HepG2 (cell line): ENCODE measurements at regions not wholly inside any gene's neighbourhood (a gene's known extent, or its start where the extent isn't known, plus 50 kb on each side); places are given as distances from the start of the nearest gene placed in this dataset.

Experiments
- ATAC-seq: fragments of 200-7000 bp; cut with Tn5 transposase; 3 replicates; pipeline ENCODE4 v1.9.1; 2020; ENCODE audit warnings: mild to moderate bottlenecking, moderate library complexity
- BruUV-seq: library from RNA; stranded (reverse); fragments of 400-500 nt; replicated peaks from 2 replicates; lab custom pipeline; 2021; lab: Mats Ljungman, UMichigan
- CTCF ChIA-PET: fragments of 300-600 bp; formaldehyde crosslinking; extraction: SDS; loops from one replicate; lab custom pipeline; 2021; ENCODE audit warnings: low total read pairs, inconsistent platforms, low intra/inter-chr PET ratio; lab: Yijun Ruan, JAX
- POLR2A ChIA-PET: fragments of 350-600 bp; sonication (Branson Sonifier 250); formaldehyde crosslinking; loops from one replicate; lab custom pipeline; 2020; ENCODE audit warnings: antibody characterized with exemption, inconsistent platforms; lab: Yijun Ruan, JAX
- DNase-seq: peaks from one replicate; pipeline ENCODE4 v3.0.0-alpha.2; 2015; ENCODE audit warnings: low spot score
- FAIRE-seq: peaks from 3 replicates; lab custom pipeline; 2011; peaks lifted over from hg19 to GRCh38; lab: Jason Lieb, UNC
- H2AFZ ChIP-seq: one replicate; pipeline ENCODE4 v1.6.1; 2011; ENCODE audit warnings: low read length, inconsistent platforms
- H3K27ac ChIP-seq: fragments of 300-600 bp; 3 replicates; pipeline ENCODE4 v1.8.0; 2011; ENCODE audit warnings: mixed run types, mild to moderate bottlenecking, mixed read lengths, low read length, inconsistent platforms; ENCODE audit not compliant: insufficient read depth; ENCODE audit errors: extremely low read length
- H3K27me3 ChIP-seq, 2 experiments: fragments of 200-600 bp in 1 of 2; 2 replicates in 1 of 2; 3 replicates in 1 of 2; pipeline versions ENCODE4 v1.6.0 to v1.8.0; 2011; ENCODE audit warnings: low read length in 2 of 2, mild to moderate bottlenecking in 2 of 2, moderate library complexity in 2 of 2, inconsistent platforms in 1 of 2; ENCODE audit not compliant: insufficient read depth in 2 of 2, control insufficient read depth in 1 of 2
- H3K36me3 ChIP-seq, 2 experiments: fragments of 200-600 bp in 1 of 2; replicated peaks in 1 of 2; 2 replicates in 1 of 2; 3 replicates in 1 of 2; pipeline versions ENCODE4 v1.5.1 to v1.8.0; 2011; ENCODE audit warnings: low read length in 2 of 2, inconsistent platforms in 1 of 2; ENCODE audit not compliant: insufficient read depth in 2 of 2, control insufficient read depth in 1 of 2
- H3K4me1 ChIP-seq: 2 replicates; pipeline ENCODE4 v1.5.1; 2012; ENCODE audit warnings: low read length, inconsistent platforms; ENCODE audit not compliant: insufficient read depth
- H3K4me2 ChIP-seq: 2 replicates; pipeline ENCODE4 v1.6.0; 2011; ENCODE audit warnings: low read depth, low read length, inconsistent platforms
- H3K4me3 ChIP-seq, 3 experiments: fragments of 200-600 bp in 1 of 3; sonication (generic), shearing (Covaris generic) in 1 of 3; replicated peaks in 1 of 3; 2 replicates each; pipeline ENCODE4 v1.5.1; 2011 to 2016; ENCODE audit warnings: low read length in 3 of 3, inconsistent platforms in 2 of 3, low read depth in 2 of 3, mild to moderate bottlenecking in 2 of 3, control low read depth in 1 of 3, mixed read lengths in 1 of 3; ENCODE audit not compliant: insufficient read depth in 1 of 3
- H3K79me2 ChIP-seq: one replicate; pipeline ENCODE4 v1.6.1; 2011; ENCODE audit warnings: low read length, inconsistent platforms; ENCODE audit not compliant: insufficient read depth
- H3K9ac ChIP-seq: 2 replicates; pipeline ENCODE4 v1.6.0; 2011; ENCODE audit warnings: mild to moderate bottlenecking, low read depth, low read length, inconsistent platforms; ENCODE audit not compliant: insufficient read depth
- H3K9me3 ChIP-seq: 2 replicates; pipeline ENCODE4 v1.5.1; 2012; ENCODE audit warnings: mild to moderate bottlenecking, low read length
- H4K20me1 ChIP-seq: 2 replicates; pipeline ENCODE4 v1.6.0; 2011; ENCODE audit warnings: inconsistent platforms, mild to moderate bottlenecking, low read length, moderate library complexity; ENCODE audit not compliant: insufficient read depth
- FOXJ3 ChIP-seq: sonication (generic); formaldehyde crosslinking; IDR thresholded peaks from 2 replicates; pipeline ENCODE4 v1.4.0; 2020; ENCODE audit warnings: missing genetic modification reagents, mild to moderate bottlenecking, borderline replicate concordance
- KDM5A ChIP-seq: fragments of 200-600 bp; sonication (generic); IDR thresholded peaks from 2 replicates; pipeline ENCODE4 v1.7.0; 2018; ENCODE audit warnings: antibody characterized with exemption, mild to moderate bottlenecking, low read length, borderline replicate concordance
- LCORL ChIP-seq, 2 experiments: fragments of 450-650 bp in 1 of 2; sonication (generic) in 1 of 2; formaldehyde crosslinking in 1 of 2; IDR thresholded peaks; 2 replicates each; pipeline versions ENCODE4 v1.5.0 to v1.6.1; 2017 to 2020; ENCODE audit warnings: antibody characterized with exemption in 1 of 2, missing genetic modification reagents in 1 of 2
- LRRFIP1 ChIP-seq: sonication (generic); formaldehyde crosslinking; conservative IDR thresholded peaks from 2 replicates; pipeline ENCODE4 v1.4.0; 2020; ENCODE audit warnings: missing genetic modification reagents
- NPAS2 ChIP-seq: sonication (generic); formaldehyde crosslinking; IDR thresholded peaks from 2 replicates; pipeline ENCODE4 v1.8.0; 2022; ENCODE audit warnings: mild to moderate bottlenecking, missing genetic modification reagents, borderline replicate concordance
- PITX1 ChIP-seq: sonication (generic); formaldehyde crosslinking; IDR thresholded peaks from 2 replicates; pipeline ENCODE4 v1.5.1; 2020; ENCODE audit warnings: mild to moderate bottlenecking, missing genetic modification reagents
- POGK ChIP-seq: sonication (generic); formaldehyde crosslinking; conservative IDR thresholded peaks from 2 replicates; pipeline ENCODE4 v1.8.0; 2022; ENCODE audit warnings: mild to moderate bottlenecking, moderate library complexity, missing genetic modification reagents
- RAD51 ChIP-seq: fragments of 450-650 bp; IDR thresholded peaks from 2 replicates; pipeline ENCODE4 v1.6.1; 2016; ENCODE audit warnings: borderline replicate concordance
- SIX1 ChIP-seq: sonication (generic); formaldehyde crosslinking; IDR thresholded peaks from 2 replicates; pipeline ENCODE4 v1.4.0; 2020; ENCODE audit warnings: missing genetic modification reagents, borderline replicate concordance
- THAP8 ChIP-seq: sonication (generic); formaldehyde crosslinking; IDR thresholded peaks from 2 replicates; pipeline ENCODE4 v1.5.1; 2020; ENCODE audit warnings: missing genetic modification reagents, mild to moderate bottlenecking, borderline replicate concordance
- ZBTB38 ChIP-seq: sonication (generic); formaldehyde crosslinking; IDR thresholded peaks from 2 replicates; pipeline ENCODE4 v1.5.1; 2020; ENCODE audit warnings: mild to moderate bottlenecking, missing genetic modification reagents
- ZBTB4 ChIP-seq: sonication (generic); formaldehyde crosslinking; IDR thresholded peaks from 2 replicates; pipeline ENCODE4 v1.4.0; 2020; ENCODE audit warnings: missing genetic modification reagents, mild to moderate bottlenecking, borderline replicate concordance
- ZBTB42 ChIP-seq: sonication (generic); formaldehyde crosslinking; IDR thresholded peaks from 2 replicates; pipeline ENCODE4 v1.5.0; 2020; ENCODE audit warnings: mild to moderate bottlenecking, missing genetic modification reagents
- ZNF598 ChIP-seq: sonication (generic); formaldehyde crosslinking; IDR thresholded peaks from 2 replicates; pipeline ENCODE4 v1.5.1; 2020; ENCODE audit warnings: mild to moderate bottlenecking, missing genetic modification reagents, borderline replicate concordance
- ZNF75D ChIP-seq: sonication (generic); formaldehyde crosslinking; IDR thresholded peaks from 2 replicates; pipeline ENCODE4 v1.8.1; 2023; ENCODE audit warnings: missing genetic modification reagents, mild to moderate bottlenecking, borderline replicate concordance
- WGBS: methylation state at CpG from one replicate; pipeline ENCODE4 v1.1.6; 2017; ENCODE audit warnings: low lambda C conversion rate; 5-methylcytosine and 5-hydroxymethylcytosine counted together
- in situ Hi-C: cut with HindIII; loops from 2 replicates; pipeline ENCODE4 v1.10.0; 2017; ENCODE audit warnings: low pct_unique_long_range_greater_than_20kb; ENCODE audit not compliant: extremely low pct_ligation_motif_present
- intact Hi-C: fragments of 100-400 bp; cut with micrococcal nuclease; formaldehyde crosslinking; loops from one replicate; pipeline ENCODE4 v1.10.0; 2022; ENCODE audit not compliant: unreplicated experiment

- POLR2A ChIA-PET = no interaction called here
- no peak overlapping the region for H3K4me3 ChIP-seq
- ATAC-seq (no peak), FAIRE-seq (no peak), DNase-seq (no peak)
- no peaks in the 10 kb centered on the region for H3K79me2 ChIP-seq
- H4K20me1 ChIP-seq = no peaks in the 10 kb centered on the region
- CTCF ChIA-PET = no interaction called here
- in situ Hi-C loops = no loop called here
- no peak overlapping the region for H3K9ac ChIP-seq
- H3K4me1 ChIP-seq = no peaks in the 10 kb centered on the region
- H3K27me3 ChIP-seq = no peaks in the 10 kb centered on the region
- no peak for TF ChIP-seq ZNF75D (CRISPR knock-in tag)
- no peak for TF ChIP-seq ZBTB4 (CRISPR knock-in tag)
- no peak for TF ChIP-seq KDM5A
- no peak for TF ChIP-seq SIX1 (CRISPR knock-in tag)
- TF ChIP-seq NPAS2 (CRISPR knock-in tag) = no peak
- no peak for TF ChIP-seq POGK (CRISPR knock-in tag)
- no peak for TF ChIP-seq ZBTB42
- no peak for TF ChIP-seq LCORL (IDR thresholded peaks at IDR 0.05)
- no peak for TF ChIP-seq LCORL (CRISPR knock-in tag; IDR thresholded peaks at IDR 0.05)
- TF ChIP-seq ZNF598 (CRISPR knock-in tag) = no peak
- no peak for TF ChIP-seq THAP8 (CRISPR knock-in tag)
- TF ChIP-seq PITX1 (CRISPR knock-in tag) = no peak
- no peak for TF ChIP-seq ZBTB38 (CRISPR knock-in tag)
- TF ChIP-seq LRRFIP1 = no peak
- TF ChIP-seq FOXJ3 (CRISPR knock-in tag) = no peak
- no peak for TF ChIP-seq RAD51
- BruUV-seq = no TSS peak
- 5% methylated on average over 3 of the region's 3 CpGs for WGBS
- H2AFZ ChIP-seq = no peak overlapping the region
- no peak overlapping the region for H3K27ac ChIP-seq
- no peak overlapping the region for H3K4me2 ChIP-seq
- intact Hi-C loops = no loop called here
- no peaks in the 10 kb centered on the region for H3K9me3 ChIP-seq
- H3K36me3 ChIP-seq = no peaks in the 10 kb centered on the region
Measured at GRCh38 chr10:8400892-8401291, 346.4 kb downstream of the GATA3 start.
